H1 (cell line): ENCODE measurements at regions not wholly inside any gene's neighbourhood (a gene's known extent, or its start where the extent isn't known, plus 50 kb on each side); places are given as distances from the start of the nearest gene placed in this dataset.

ENCODE experiments used
- CTCF ChIA-PET: fragments of 300-600 bp; sonication (Branson Sonifier 250); formaldehyde crosslinking; loops from one replicate; lab custom pipeline; 2021; ENCODE audit not compliant: partially characterized antibody; lab: Charles Lee
- POLR2A ChIA-PET: fragments of 300-600 bp; sonication (Branson Sonifier 250); formaldehyde crosslinking; loops from one replicate; lab custom pipeline; 2021; ENCODE audit warnings: inconsistent platforms; ENCODE audit not compliant: partially characterized antibody; lab: Charles Lee
- DNase-seq, 2 experiments: peaks; one replicate each; pipeline versions ENCODE4 v3.0.0 to v3.0.0-alpha.2; 2010 to 2022; ENCODE audit warnings: low spot score in 2 of 2, low read depth in 1 of 2, mixed read lengths in 1 of 2
- FAIRE-seq: peaks from 2 replicates; lab custom pipeline; 2011; peaks lifted over from hg19 to GRCh38; lab: Jason Lieb, UNC
- H2AFZ ChIP-seq: 2 replicates; pipeline ENCODE4 v1.8.1; 2012; ENCODE audit warnings: low read length, inconsistent platforms
- H2AK5ac ChIP-seq: 2 replicates; pipeline ENCODE4 v1.6.1; 2013; ENCODE audit warnings: low read depth, low read length
- H2BK120ac ChIP-seq: replicated peaks from 2 replicates; pipeline ENCODE3; 2013; ENCODE audit warnings: low read depth, low read length, inconsistent platforms
- H2BK12ac ChIP-seq: 2 replicates; pipeline ENCODE4 v1.6.1; 2013; ENCODE audit warnings: low read depth, low read length
- H2BK15ac ChIP-seq: 2 replicates; pipeline ENCODE4 v1.6.1; 2013; ENCODE audit warnings: low read length
- H2BK20ac ChIP-seq: 2 replicates; pipeline ENCODE4 v1.6.1; 2013; ENCODE audit warnings: low read length
- H2BK5ac ChIP-seq: 2 replicates; pipeline ENCODE4 v1.6.1; 2013; ENCODE audit warnings: low read depth, low read length
- H3K14ac ChIP-seq: 2 replicates; pipeline ENCODE4 v1.6.1; 2013; ENCODE audit warnings: inconsistent platforms; ENCODE audit not compliant: insufficient read length
- H3K18ac ChIP-seq: 2 replicates; pipeline ENCODE4 v1.6.1; 2013; ENCODE audit warnings: low read length; ENCODE audit errors: extremely low read depth
- H3K23ac ChIP-seq: 2 replicates; pipeline ENCODE4 v1.6.1; 2013; ENCODE audit warnings: inconsistent platforms; ENCODE audit not compliant: insufficient read length
- H3K23me2 ChIP-seq: 2 replicates; pipeline ENCODE4 v1.6.1; 2013; ENCODE audit warnings: low read depth, low read length
- H3K27ac ChIP-seq: 2 replicates; pipeline ENCODE4 v1.6.1; 2011; ENCODE audit warnings: low read depth, low read length, inconsistent platforms
- H3K27me3 ChIP-seq, 4 experiments: replicated peaks in 1 of 4; 1 replicate in 1 of 4; 2 replicates in 3 of 4; pipeline versions ENCODE4 v1.6.1 to v1.8.1; 2011 to 2013; ENCODE audit warnings: low read length in 3 of 4, mild to moderate bottlenecking in 3 of 4, inconsistent platforms in 2 of 4, mixed read lengths in 2 of 4, moderate library complexity in 1 of 4; ENCODE audit not compliant: control insufficient read depth in 3 of 4, insufficient read depth in 3 of 4; ENCODE audit errors: extremely low read depth in 1 of 4
- H3K36me3 ChIP-seq, 4 experiments: 2 replicates each; pipeline versions ENCODE4 v1.6.1 to v1.8.1; 2011 to 2013; ENCODE audit warnings: mild to moderate bottlenecking in 4 of 4, low read length in 3 of 4, moderate library complexity in 2 of 4, control low read depth in 1 of 4, inconsistent platforms in 1 of 4; ENCODE audit not compliant: insufficient read depth in 4 of 4, control insufficient read depth in 2 of 4
- H3K4ac ChIP-seq: replicated peaks from 2 replicates; pipeline ENCODE3; 2013; ENCODE audit warnings: low read length, low read depth, mixed read lengths, inconsistent platforms; ENCODE audit not compliant: insufficient read length
- H3K4me1 ChIP-seq, 4 experiments: replicated peaks in 1 of 4; 1 replicate in 1 of 4; 2 replicates in 3 of 4; pipeline versions ENCODE4 v1.6.1 to v1.8.1; 2011 to 2013; ENCODE audit warnings: low read length in 3 of 4, inconsistent platforms in 2 of 4, mixed read lengths in 1 of 4; ENCODE audit not compliant: insufficient read depth in 4 of 4, control insufficient read depth in 3 of 4
- H3K4me2 ChIP-seq, 2 experiments: 2 replicates each; pipeline versions ENCODE4 v1.6.1 to v1.8.1; 2011 to 2013; ENCODE audit warnings: low read depth in 2 of 2, low read length in 2 of 2, control low read depth in 1 of 2, inconsistent platforms in 1 of 2, mild to moderate bottlenecking in 1 of 2; ENCODE audit not compliant: insufficient read depth in 1 of 2
- H3K4me3 ChIP-seq, 4 experiments: fragments of 200-600, 300-600 bp in 1 of 4; sonication (generic), shearing (Covaris generic), sonication (Bioruptor Twin) in 1 of 4; 2 replicates each; pipeline versions ENCODE4 v1.5.1 to v1.8.1; 2011 to 2016; ENCODE audit warnings: low read length in 4 of 4, low read depth in 3 of 4, control low read depth in 2 of 4, inconsistent platforms in 2 of 4, mild to moderate bottlenecking in 2 of 4, mixed read lengths in 1 of 4, moderate library complexity in 1 of 4; ENCODE audit not compliant: insufficient read depth in 2 of 4; ENCODE audit errors: extremely low read depth in 1 of 4
- H3K56ac ChIP-seq: replicated peaks from 2 replicates; pipeline ENCODE3; 2013; ENCODE audit warnings: low read depth, mild to moderate bottlenecking, mixed read lengths, low read length, inconsistent platforms; ENCODE audit not compliant: insufficient read length
- H3K79me1 ChIP-seq: 2 replicates; pipeline ENCODE4 v1.6.1; 2013; ENCODE audit warnings: low read depth, low read length, control low read depth
- H3K79me2 ChIP-seq, 2 experiments: 2 replicates each; pipeline versions ENCODE4 v1.6.1 to v1.8.1; 2012 to 2013; ENCODE audit warnings: low read length in 2 of 2, mild to moderate bottlenecking in 2 of 2, inconsistent platforms in 1 of 2; ENCODE audit not compliant: insufficient read depth in 2 of 2, control insufficient read depth in 1 of 2
- H3K9ac ChIP-seq, 4 experiments: replicated peaks in 1 of 4; 1 replicate in 1 of 4; 2 replicates in 3 of 4; pipeline versions ENCODE4 v1.6.1 to v1.8.1; 2011 to 2013; ENCODE audit warnings: low read depth in 3 of 4, low read length in 3 of 4, control low read depth in 2 of 4, mild to moderate bottlenecking in 2 of 4, moderate library complexity in 2 of 4, inconsistent platforms in 1 of 4; ENCODE audit errors: extremely low read depth in 1 of 4
- H3K9me3 ChIP-seq, 2 experiments: 2 replicates each; pipeline versions ENCODE4 v1.6.1 to v1.8.1; 2012 to 2013; ENCODE audit warnings: mild to moderate bottlenecking in 2 of 2, moderate library complexity in 2 of 2, control low read depth in 1 of 2, inconsistent platforms in 1 of 2, low read depth in 1 of 2, low read length in 1 of 2, mixed read lengths in 1 of 2; ENCODE audit not compliant: insufficient read depth in 2 of 2
- H4K20me1 ChIP-seq, 2 experiments: replicated peaks in 1 of 2; 2 replicates each; pipeline versions ENCODE3 to v1.8.1; 2011 to 2013; ENCODE audit warnings: inconsistent platforms in 2 of 2, low read length in 2 of 2, mild to moderate bottlenecking in 1 of 2; ENCODE audit not compliant: insufficient read depth in 2 of 2, control insufficient read depth in 1 of 2
- H4K5ac ChIP-seq: 2 replicates; pipeline ENCODE4 v1.6.1; 2013; ENCODE audit warnings: low read length, low read depth, mixed read lengths, inconsistent platforms; ENCODE audit not compliant: insufficient read length
- H4K8ac ChIP-seq: 2 replicates; pipeline ENCODE4 v1.8.0; 2013; ENCODE audit warnings: mild to moderate bottlenecking, moderate library complexity, low read length, inconsistent platforms; ENCODE audit not compliant: insufficient read depth; ENCODE audit errors: extremely low read depth
- H4K91ac ChIP-seq: replicated peaks from 2 replicates; pipeline ENCODE3; 2013; ENCODE audit warnings: low read length, mixed read lengths, inconsistent platforms; ENCODE audit not compliant: insufficient read length
- CBX5 ChIP-seq: fragments of 300-800, 300-1000 bp; sonication (generic); IDR thresholded peaks from 2 replicates; pipeline ENCODE4 v1.7.1; 2016; ENCODE audit warnings: antibody characterized with exemption, low read length, low read depth
- CBX8 ChIP-seq: fragments of 300-800, 300-1000 bp; sonication (generic); IDR thresholded peaks from 2 replicates; pipeline ENCODE4 v1.7.1; 2016; ENCODE audit warnings: low read depth, low read length, borderline replicate concordance
- CEBPB ChIP-seq: IDR thresholded peaks from 2 replicates; pipeline ENCODE4 v1.6.1; 2012; ENCODE audit warnings: low read depth, low read length
- CHD1 ChIP-seq: IDR thresholded peaks from 2 replicates; pipeline ENCODE4 v1.6.1; 2012; ENCODE audit warnings: low read depth, low read length, improper control_type of control experiment
- CREB1 ChIP-seq: IDR thresholded peaks from 2 replicates; pipeline ENCODE4 v1.6.1; 2012; ENCODE audit warnings: inconsistent platforms
- SAP30 ChIP-seq: fragments of 300-600 bp; sonication (generic); IDR thresholded peaks from 2 replicates; pipeline ENCODE4 v1.7.1; 2012; ENCODE audit warnings: low read length, moderate library complexity, mild to moderate bottlenecking, inconsistent platforms; ENCODE audit not compliant: insufficient read depth, insufficient replicate concordance
- SP4 ChIP-seq: IDR thresholded peaks from 2 replicates; pipeline ENCODE4 v1.6.1; 2012; ENCODE audit warnings: low read length, inconsistent platforms
- WGBS, 2 experiments: shearing (Covaris generic) in 1 of 2; methylation state at CpG; one replicate each; pipeline versions ENCODE4 v1.1.6 to v1.1.7; 2013 to 2015; ENCODE audit warnings: low lambda C conversion rate in 2 of 2, mixed read lengths in 2 of 2, inconsistent platforms in 1 of 2, low coverage in 1 of 2, missing lambda C conversion rate in 1 of 2; ENCODE audit not compliant: insufficient replicate concordance in 2 of 2, insufficient coverage in 1 of 2, insufficient read length in 1 of 2; ENCODE audit errors: extremely low coverage in 1 of 2, missing lambda C conversion rate in 1 of 2; 5-methylcytosine and 5-hydroxymethylcytosine counted together

GRCh38 chr22:48473202-48473601 lies 1354.5 kb downstream of the BRD1 start:
- Histone ChIP-seq H3K27ac (no peak overlapping the region), H3K4me2 (no peak overlapping the region), H3K9ac (no peak overlapping the region), H2BK20ac (no peak overlapping the region), H2BK15ac (no peak overlapping the region), H4K20me1 (no peaks in the 10 kb centered on the region), H4K91ac (no peak overlapping the region), H4K8ac (no peak overlapping the region), H3K36me3 (no peaks in the 10 kb centered on the region), H2BK120ac (no peak overlapping the region), H3K27me3 (no peaks in the 10 kb centered on the region), H3K14ac (no peak overlapping the region), H3K23me2 (no peaks in the 10 kb centered on the region), H3K4me3 (no peak overlapping the region), H2AFZ (no peak overlapping the region), H3K9me3 (no peaks in the 10 kb centered on the region), H4K5ac (no peak overlapping the region), H3K23ac (no peak overlapping the region), H3K4ac (no peak overlapping the region), H2BK5ac (no peak overlapping the region), H3K79me2 (no peaks in the 10 kb centered on the region), H3K79me1 (no peaks in the 10 kb centered on the region), H3K56ac (no peak overlapping the region), H2AK5ac (no peak overlapping the region), H2BK12ac (no peak overlapping the region), H3K18ac (no peak overlapping the region), H3K4me1 (peaks cover 0 to 5% (median 0%) of the 10 kb centered on the region in 4 experiments; a peak in 1 of 7 replicates)
- WGBS, 2 experiments, result 87% methylated on average over 7 of the region's 7 CpGs; no CpG with 5 or more reads in 1 of the 2 experiments
- ChIA-PET POLR2A (no interaction called here), CTCF (interaction anchor here (1.2 kb wide), 1 partner anchor 10 kb away, joined by 3 read pairs; no protein-coding TSS in a partner anchor)
- no peak for FAIRE-seq
- DNase-seq, result no peak
- no peak for TF ChIP-seq CBX5
- no peak for TF ChIP-seq CHD1
- no peak for TF ChIP-seq SP4
- TF ChIP-seq CEBPB, result no peak
- TF ChIP-seq CBX8, result no peak
- TF ChIP-seq SAP30, result no peak
- no peak for TF ChIP-seq CREB1
